ENCODE measurements at regions not wholly inside any gene's neighbourhood (a gene's known extent, or its start where the extent isn't known, plus 50 kb on each side); places are given as distances from the start of the nearest gene placed in this dataset.

GRCh38 chr18:78031589-78031988 lies 781.9 kb downstream of the GALR1 start:
- TF ChIP-seq POLR2A (IDR thresholded peaks at IDR 0.05; ENCODE audit: extremely low read depth, insufficient read length) (no peak), MAX (IDR thresholded peaks at IDR 0.05; ENCODE audit: low read depth, low read length) (no peak), MYC (IDR thresholded peaks at IDR 0.05; ENCODE audit: low read depth, low read length) (no peak)
- TF ChIP-seq, protein P1, sequence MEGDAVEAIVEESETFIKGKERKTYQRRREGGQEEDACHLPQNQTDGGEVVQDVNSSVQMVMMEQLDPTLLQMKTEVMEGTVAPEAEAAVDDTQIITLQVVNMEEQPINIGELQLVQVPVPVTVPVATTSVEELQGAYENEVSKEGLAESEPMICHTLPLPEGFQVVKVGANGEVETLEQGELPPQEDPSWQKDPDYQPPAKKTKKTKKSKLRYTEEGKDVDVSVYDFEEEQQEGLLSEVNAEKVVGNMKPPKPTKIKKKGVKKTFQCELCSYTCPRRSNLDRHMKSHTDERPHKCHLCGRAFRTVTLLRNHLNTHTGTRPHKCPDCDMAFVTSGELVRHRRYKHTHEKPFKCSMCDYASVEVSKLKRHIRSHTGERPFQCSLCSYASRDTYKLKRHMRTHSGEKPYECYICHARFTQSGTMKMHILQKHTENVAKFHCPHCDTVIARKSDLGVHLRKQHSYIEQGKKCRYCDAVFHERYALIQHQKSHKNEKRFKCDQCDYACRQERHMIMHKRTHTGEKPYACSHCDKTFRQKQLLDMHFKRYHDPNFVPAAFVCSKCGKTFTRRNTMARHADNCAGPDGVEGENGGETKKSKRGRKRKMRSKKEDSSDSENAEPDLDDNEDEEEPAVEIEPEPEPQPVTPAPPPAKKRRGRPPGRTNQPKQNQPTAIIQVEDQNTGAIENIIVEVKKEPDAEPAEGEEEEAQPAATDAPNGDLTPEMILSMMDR (IDR thresholded peaks at IDR 0.05; ENCODE audit: low read depth, low read length): no peak
